ENCODE measurements at regions not wholly inside any gene's neighbourhood (a gene's known extent, or its start where the extent isn't known, plus 50 kb on each side); places are given as distances from the start of the nearest gene placed in this dataset.
"Not testable (repeated sequence)": the region's sequence is repeated elsewhere in the genome, so short reads cannot be mapped to it uniquely, and the experiment has no call there.

GRCh38 chr21:5154641-5154982 lies 5366.8 kb upstream of the TPTE start:
- H3K36me3 ChIP-seq (replicated peaks in 1 of 2; ENCODE audit: control insufficient read depth in 2 of 2, insufficient read depth in 2 of 2, low read length in 2 of 2); H2BK15ac ChIP-seq (ENCODE audit: low read length); H2BK12ac ChIP-seq (ENCODE audit: low read length); H3K79me1 ChIP-seq (ENCODE audit: low read depth, low read length); H3K4ac ChIP-seq (ENCODE audit: low read length); H3K23ac ChIP-seq (ENCODE audit: low read depth, low read length, poor library complexity); H3K4me2 ChIP-seq (ENCODE audit: insufficient read depth, low read length, poor library complexity, severe bottlenecking); H3K18ac ChIP-seq (ENCODE audit: low read length); H3K9me3 ChIP-seq (replicated peaks in 1 of 2; ENCODE audit: control insufficient read depth in 2 of 2, insufficient read depth in 1 of 2, low read depth in 1 of 2, low read length in 2 of 2); H4K8ac ChIP-seq (ENCODE audit: low read depth, low read length); H4K91ac ChIP-seq (ENCODE audit: low read depth, low read length, poor library complexity); H2BK5ac ChIP-seq (ENCODE audit: low read length); H3K4me1 ChIP-seq (ENCODE audit: control insufficient read depth in 2 of 2, insufficient read depth in 1 of 2, low read depth in 1 of 2, low read length in 2 of 2); H3K14ac ChIP-seq (ENCODE audit: low read length); H3K9ac ChIP-seq (ENCODE audit: low read depth, low read length, poor library complexity); H2BK120ac ChIP-seq (ENCODE audit: low read depth, low read length); H3K27ac ChIP-seq (replicated peaks; ENCODE audit: low read length); H2AK5ac ChIP-seq (ENCODE audit: low read depth, low read length); H3K27me3 ChIP-seq (ENCODE audit: control insufficient read depth in 3 of 3, insufficient read depth in 3 of 3, low read depth in 1 of 3, low read length in 3 of 3): not testable (repeated sequence)
- H3K4me3 ChIP-seq (ENCODE audit: low read length in 2 of 2): peak overlapping the region in 1 of 2 donors; percentile 42
- DNase-seq (ENCODE audit: low spot score): peak; percentile 67
- WGBS, 2 donors (ENCODE audit: extremely low coverage in 2 of 2, insufficient read length in 2 of 2, insufficient replicate concordance in 1 of 2): no CpG with 5 or more reads among the region's 50 CpGs
- peak overlapping the region; percentile 66 for H2AFZ ChIP-seq (ENCODE audit: low read length)

GRCh38 chr21:5162693-5163574 lies 5358.4 kb upstream of the TPTE start:
- not testable (repeated sequence) for H3K9ac ChIP-seq (ENCODE audit: low read depth, low read length, poor library complexity); H2BK120ac ChIP-seq (ENCODE audit: low read depth, low read length); H4K91ac ChIP-seq (ENCODE audit: low read depth, low read length, poor library complexity); H3K4me2 ChIP-seq (ENCODE audit: insufficient read depth, low read length, poor library complexity, severe bottlenecking); H2AFZ ChIP-seq (ENCODE audit: low read length); H3K4me3 ChIP-seq (ENCODE audit: low read length in 2 of 2); H2BK5ac ChIP-seq (ENCODE audit: low read length); H3K36me3 ChIP-seq (replicated peaks in 1 of 2; ENCODE audit: control insufficient read depth in 2 of 2, insufficient read depth in 2 of 2, low read length in 2 of 2); H3K18ac ChIP-seq (ENCODE audit: low read length); H3K79me1 ChIP-seq (ENCODE audit: low read depth, low read length); H2BK12ac ChIP-seq (ENCODE audit: low read length); H3K4me1 ChIP-seq (ENCODE audit: control insufficient read depth in 2 of 2, insufficient read depth in 1 of 2, low read depth in 1 of 2, low read length in 2 of 2); H3K14ac ChIP-seq (ENCODE audit: low read length); H3K4ac ChIP-seq (ENCODE audit: low read length); H2AK5ac ChIP-seq (ENCODE audit: low read depth, low read length); H2BK15ac ChIP-seq (ENCODE audit: low read length); H3K9me3 ChIP-seq (replicated peaks in 1 of 2; ENCODE audit: control insufficient read depth in 2 of 2, insufficient read depth in 1 of 2, low read depth in 1 of 2, low read length in 2 of 2); H3K27ac ChIP-seq (replicated peaks; ENCODE audit: low read length); H3K27me3 ChIP-seq (ENCODE audit: control insufficient read depth in 3 of 3, insufficient read depth in 3 of 3, low read depth in 1 of 3, low read length in 3 of 3); H3K23ac ChIP-seq (ENCODE audit: low read depth, low read length, poor library complexity); DNase-seq (ENCODE audit: low spot score); H4K8ac ChIP-seq (ENCODE audit: low read depth, low read length)
- no CpG with 5 or more reads among the region's 20 CpGs for WGBS, 2 donors (ENCODE audit: extremely low coverage in 2 of 2, insufficient read length in 2 of 2, insufficient replicate concordance in 1 of 2)

- H3K4me1 ChIP-seq (ENCODE audit: control insufficient read depth in 2 of 2, insufficient read depth in 1 of 2, low read depth in 1 of 2, low read length in 2 of 2); H3K23ac ChIP-seq (ENCODE audit: low read depth, low read length, poor library complexity); H4K91ac ChIP-seq (ENCODE audit: low read depth, low read length, poor library complexity); H3K79me1 ChIP-seq (ENCODE audit: low read depth, low read length); H2BK15ac ChIP-seq (ENCODE audit: low read length); H3K4ac ChIP-seq (ENCODE audit: low read length); H3K4me3 ChIP-seq (ENCODE audit: low read length in 2 of 2); H4K8ac ChIP-seq (ENCODE audit: low read depth, low read length); H2BK120ac ChIP-seq (ENCODE audit: low read depth, low read length); H3K27me3 ChIP-seq (ENCODE audit: control insufficient read depth in 3 of 3, insufficient read depth in 3 of 3, low read depth in 1 of 3, low read length in 3 of 3); H2BK5ac ChIP-seq (ENCODE audit: low read length); H2AK5ac ChIP-seq (ENCODE audit: low read depth, low read length); H3K4me2 ChIP-seq (ENCODE audit: insufficient read depth, low read length, poor library complexity, severe bottlenecking); DNase-seq (ENCODE audit: low spot score); H2BK12ac ChIP-seq (ENCODE audit: low read length); H2AFZ ChIP-seq (ENCODE audit: low read length); H3K36me3 ChIP-seq (replicated peaks in 1 of 2; ENCODE audit: control insufficient read depth in 2 of 2, insufficient read depth in 2 of 2, low read length in 2 of 2); H3K14ac ChIP-seq (ENCODE audit: low read length); H3K9me3 ChIP-seq (replicated peaks in 1 of 2; ENCODE audit: control insufficient read depth in 2 of 2, insufficient read depth in 1 of 2, low read depth in 1 of 2, low read length in 2 of 2); H3K9ac ChIP-seq (ENCODE audit: low read depth, low read length, poor library complexity); H3K18ac ChIP-seq (ENCODE audit: low read length); H3K27ac ChIP-seq (replicated peaks; ENCODE audit: low read length): not testable (repeated sequence)
- WGBS, 2 donors (ENCODE audit: extremely low coverage in 2 of 2, insufficient read length in 2 of 2, insufficient replicate concordance in 1 of 2): no CpG with 5 or more reads among the region's 7 CpGs
Observed at GRCh38 chr21:5165829-5166228, 5355.6 kb upstream of the TPTE start.

Measured in neuronal stem cell (in vitro differentiated cells).